ENCODE measurements at regions not wholly inside any gene's neighbourhood (a gene's known extent, or its start where the extent isn't known, plus 50 kb on each side); places are given as distances from the start of the nearest gene placed in this dataset.
"Not testable (repeated sequence)": the region's sequence is repeated elsewhere in the genome, so short reads cannot be mapped to it uniquely, and the experiment has no call there.

DNA sequence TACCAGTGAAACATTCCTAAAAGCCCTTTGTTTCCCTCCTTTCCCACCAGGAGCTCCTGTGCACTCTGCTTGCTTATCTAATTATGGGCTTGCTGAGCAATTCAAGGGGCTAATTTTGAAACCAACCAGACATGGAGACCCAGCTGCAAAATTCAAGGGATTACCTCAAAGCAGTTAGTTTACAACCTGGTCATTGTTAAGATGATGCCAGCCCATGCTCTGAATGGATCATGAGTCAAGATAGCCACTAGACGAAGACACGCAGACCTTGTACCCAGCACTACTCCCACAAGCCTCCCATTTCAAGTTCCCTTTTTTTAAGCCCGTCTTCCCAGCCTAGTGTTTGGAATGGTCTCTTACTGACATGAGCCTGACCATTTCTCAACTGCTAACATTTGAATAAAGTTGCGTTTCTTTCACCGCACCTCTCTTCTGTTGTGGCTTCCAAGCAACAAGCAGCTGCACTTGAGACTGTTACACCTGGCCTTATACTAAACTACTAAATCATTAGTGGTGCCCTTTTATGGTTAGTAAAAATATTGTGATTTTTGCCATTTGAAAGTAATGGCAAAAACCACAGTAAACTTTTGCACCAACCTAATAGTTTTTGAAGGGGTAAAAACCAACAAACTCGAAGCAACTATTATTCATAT is 315.3 kb upstream of the LUZP2 start:
- no peak overlapping the region for H3K4me3 ChIP-seq
- H3K4me1 ChIP-seq: no peaks in the 10 kb centered on the region
- TF ChIP-seq, protein P1, sequence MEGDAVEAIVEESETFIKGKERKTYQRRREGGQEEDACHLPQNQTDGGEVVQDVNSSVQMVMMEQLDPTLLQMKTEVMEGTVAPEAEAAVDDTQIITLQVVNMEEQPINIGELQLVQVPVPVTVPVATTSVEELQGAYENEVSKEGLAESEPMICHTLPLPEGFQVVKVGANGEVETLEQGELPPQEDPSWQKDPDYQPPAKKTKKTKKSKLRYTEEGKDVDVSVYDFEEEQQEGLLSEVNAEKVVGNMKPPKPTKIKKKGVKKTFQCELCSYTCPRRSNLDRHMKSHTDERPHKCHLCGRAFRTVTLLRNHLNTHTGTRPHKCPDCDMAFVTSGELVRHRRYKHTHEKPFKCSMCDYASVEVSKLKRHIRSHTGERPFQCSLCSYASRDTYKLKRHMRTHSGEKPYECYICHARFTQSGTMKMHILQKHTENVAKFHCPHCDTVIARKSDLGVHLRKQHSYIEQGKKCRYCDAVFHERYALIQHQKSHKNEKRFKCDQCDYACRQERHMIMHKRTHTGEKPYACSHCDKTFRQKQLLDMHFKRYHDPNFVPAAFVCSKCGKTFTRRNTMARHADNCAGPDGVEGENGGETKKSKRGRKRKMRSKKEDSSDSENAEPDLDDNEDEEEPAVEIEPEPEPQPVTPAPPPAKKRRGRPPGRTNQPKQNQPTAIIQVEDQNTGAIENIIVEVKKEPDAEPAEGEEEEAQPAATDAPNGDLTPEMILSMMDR (IDR thresholded peaks at IDR 0.05): no peak
- H3K27ac ChIP-seq: no peak overlapping the region
- intact Hi-C loops (cut with DNase I; ENCODE audit: low total_unique reads): no loop called here
- no peaks in the 10 kb centered on the region for H3K27me3 ChIP-seq
- no peaks in the 10 kb centered on the region for H3K9me3 ChIP-seq
- no peak for DNase-seq
- H3K36me3 ChIP-seq: no peaks in the 10 kb centered on the region

DNA sequence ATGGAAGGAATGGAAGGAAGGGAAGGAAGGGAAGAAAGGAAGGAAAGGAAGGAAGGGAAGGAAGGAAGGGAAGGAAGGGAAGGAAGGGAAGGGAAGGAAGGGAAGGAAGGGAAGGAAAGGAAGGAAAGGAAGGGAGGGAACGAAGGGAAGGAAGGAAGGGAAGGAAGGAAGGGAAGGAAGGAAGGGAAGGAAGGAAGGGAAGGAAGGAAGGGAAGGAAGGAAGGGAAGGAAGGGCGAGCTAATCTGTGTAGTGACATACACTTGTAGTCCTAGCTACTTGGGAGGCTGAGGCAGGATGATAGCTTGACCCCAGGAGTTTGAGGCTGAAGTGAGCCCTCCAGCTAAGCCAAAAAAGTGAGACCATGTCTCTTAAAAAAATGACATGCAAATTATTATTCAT is 311.3 kb upstream of the LUZP2 start:
- H3K9me3 ChIP-seq; H3K36me3 ChIP-seq; H3K27ac ChIP-seq; DNase-seq; H3K4me1 ChIP-seq; H3K4me3 ChIP-seq; intact Hi-C loops (cut with DNase I; ENCODE audit: low total_unique reads); H3K27me3 ChIP-seq: not testable (repeated sequence)

DNA sequence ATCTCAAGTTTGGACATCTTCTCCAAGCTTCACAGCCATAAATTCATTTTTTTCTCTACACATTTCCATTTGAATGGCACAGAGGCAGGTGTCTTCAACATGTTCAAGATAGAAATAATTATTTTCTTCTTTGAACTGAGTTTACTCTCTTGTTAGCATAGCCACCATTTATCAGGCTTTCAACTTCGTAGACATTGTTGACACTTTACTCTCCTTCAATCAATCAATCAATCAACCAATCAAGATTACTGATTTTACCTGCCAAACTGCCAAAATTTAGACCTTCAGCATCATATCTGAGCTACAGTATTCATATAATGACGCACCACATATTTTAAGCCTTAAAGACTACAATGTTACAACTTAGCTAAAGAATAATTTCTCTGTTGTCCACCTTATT is 300.1 kb upstream of the LUZP2 start:
- Histone ChIP-seq H3K27me3 (no peaks in the 10 kb centered on the region), H3K4me1 (no peaks in the 10 kb centered on the region), H3K4me3 (no peak overlapping the region), H3K36me3 (no peaks in the 10 kb centered on the region), H3K27ac (no peak overlapping the region), H3K9me3 (no peaks in the 10 kb centered on the region)
- intact Hi-C loops (cut with DNase I; ENCODE audit: low total_unique reads): no loop called here
- TF ChIP-seq, protein P1 (IDR thresholded peaks at IDR 0.05): no peak
- no peak for DNase-seq

DNA sequence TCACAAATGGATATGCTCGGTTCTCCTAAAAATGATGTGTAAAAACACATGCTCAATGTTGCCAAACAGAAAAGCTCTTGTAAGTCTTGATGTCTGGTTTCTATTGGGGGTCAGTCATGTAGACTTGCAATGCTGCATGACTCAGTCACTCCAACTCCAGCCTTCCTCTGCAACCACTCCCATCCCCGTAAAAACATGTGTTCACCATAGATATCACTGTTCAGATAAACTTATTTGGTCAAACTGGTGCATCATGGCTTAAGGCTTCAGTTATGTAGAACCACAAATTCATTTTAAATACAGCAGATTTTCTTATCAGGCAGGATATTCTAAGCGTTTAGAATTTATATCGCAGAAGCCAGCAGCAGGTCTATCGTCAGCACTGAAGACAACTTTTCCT is 298.4 kb upstream of the LUZP2 start:
- Histone ChIP-seq H3K36me3 (no peaks in the 10 kb centered on the region), H3K4me1 (no peaks in the 10 kb centered on the region), H3K9me3 (no peaks in the 10 kb centered on the region), H3K27ac (no peak overlapping the region), H3K27me3 (no peaks in the 10 kb centered on the region), H3K4me3 (no peak overlapping the region)
- TF ChIP-seq, protein P1 (IDR thresholded peaks at IDR 0.05): no peak
- DNase-seq: no peak
- intact Hi-C loops (cut with DNase I; ENCODE audit: low total_unique reads): no loop called here

DNA sequence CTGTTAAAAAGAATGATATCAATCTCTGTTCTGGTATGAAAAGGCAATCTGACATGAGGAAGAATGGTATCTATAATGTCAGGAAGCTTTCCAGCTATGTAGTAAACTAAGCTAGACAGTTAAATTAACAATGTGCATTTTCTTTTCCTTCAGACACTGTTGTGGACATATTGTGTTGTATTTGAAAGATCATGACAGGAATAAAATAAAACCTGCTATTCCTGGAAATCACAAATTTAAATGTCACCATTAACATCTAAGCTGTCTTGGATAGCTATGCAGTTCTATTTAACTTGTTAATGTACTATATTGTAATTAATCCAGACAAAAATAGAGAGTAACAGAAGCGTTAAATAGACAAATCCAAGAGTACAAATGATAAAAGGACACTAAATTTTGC is 297.4 kb upstream of the LUZP2 start:
- no peaks in the 10 kb centered on the region for H3K9me3 ChIP-seq
- intact Hi-C loops (cut with DNase I; ENCODE audit: low total_unique reads): no loop called here
- no peaks in the 10 kb centered on the region for H3K4me1 ChIP-seq
- no peaks in the 10 kb centered on the region for H3K36me3 ChIP-seq
- no peak overlapping the region for H3K27ac ChIP-seq
- DNase-seq: no peak
- no peaks in the 10 kb centered on the region for H3K27me3 ChIP-seq
- TF ChIP-seq, protein P1 (IDR thresholded peaks at IDR 0.05): no peak
- no peak overlapping the region for H3K4me3 ChIP-seq

DNA sequence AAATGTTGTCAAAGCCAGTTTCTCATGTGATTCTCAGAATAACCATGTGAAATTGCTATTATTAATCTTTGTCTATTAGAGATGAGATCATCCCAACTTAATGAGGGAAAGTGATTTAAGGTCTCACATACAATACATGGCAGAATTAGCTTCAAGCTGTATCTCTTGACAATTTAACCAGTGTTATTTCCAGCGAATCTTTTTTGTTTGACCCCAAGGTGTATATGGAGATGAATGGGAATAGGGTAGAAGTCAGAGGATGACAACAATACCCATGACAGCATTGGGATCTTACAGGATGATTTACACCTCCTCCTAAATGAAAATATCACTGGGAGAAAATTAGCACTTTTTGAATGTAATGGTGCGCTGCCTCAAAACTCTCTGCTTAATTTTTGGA is 290.8 kb upstream of the LUZP2 start:
- no peaks in the 10 kb centered on the region for H3K27me3 ChIP-seq
- no peak overlapping the region for H3K4me3 ChIP-seq
- H3K36me3 ChIP-seq: no peaks in the 10 kb centered on the region
- intact Hi-C loops (cut with DNase I; ENCODE audit: low total_unique reads): no loop called here
- H3K27ac ChIP-seq: no peak overlapping the region
- TF ChIP-seq, protein P1 (IDR thresholded peaks at IDR 0.05): no peak
- no peak for DNase-seq
- H3K9me3 ChIP-seq: no peaks in the 10 kb centered on the region
- H3K4me1 ChIP-seq: no peaks in the 10 kb centered on the region

Measured in tibial artery (tissue), 4 donors.